SK-N-SH (cell line): ENCODE measurements at regions not wholly inside any gene's neighbourhood (a gene's known extent, or its start where the extent isn't known, plus 50 kb on each side); places are given as distances from the start of the nearest gene placed in this dataset.

Source experiments
- CTCF ChIA-PET: fragments of 300-600, 350-600 bp; formaldehyde crosslinking; extraction: SDS; loops from one replicate; lab custom pipeline; 2021; lab: Yijun Ruan, JAX
- POLR2A ChIA-PET: fragments of 350-600 bp; sonication (Branson Sonifier 250); formaldehyde crosslinking; extraction: SDS; loops from one replicate; lab custom pipeline; 2020; ENCODE audit warnings: antibody characterized with exemption, inconsistent platforms; lab: Yijun Ruan, JAX
- DNase-seq: peaks from one replicate; pipeline ENCODE4 v3.0.0; 2012
- H2AFZ ChIP-seq: fragments of 200-600 bp; sonication (generic); 2 replicates; pipeline ENCODE4 v1.8.1; 2016; ENCODE audit warnings: antibody characterized with exemption, mild to moderate bottlenecking, low read depth
- H3F3A ChIP-seq: fragments of 200-600 bp; sonication (generic); replicated peaks from 2 replicates; pipeline ENCODE3; 2016; ENCODE audit warnings: antibody characterized with exemption, mild to moderate bottlenecking; ENCODE audit not compliant: insufficient read depth
- H3K27ac ChIP-seq, 2 experiments: fragments of 200-500 bp in 1 of 2; fragments of 200-600 bp in 1 of 2; sonication (Bioruptor generic) in 1 of 2; sonication (generic), shearing (Covaris generic) in 1 of 2; 2 replicates each; pipeline versions ENCODE4 v1.5.1 to v1.6.1; 2014 to 2016; ENCODE audit warnings: low read depth in 2 of 2, inconsistent platforms in 1 of 2, low read length in 1 of 2, mild to moderate bottlenecking in 1 of 2, mixed read lengths in 1 of 2
- H3K27me3 ChIP-seq: fragments of 200-600 bp; sonication (generic), shearing (Covaris generic); 2 replicates; pipeline ENCODE4 v1.6.1; 2016; ENCODE audit warnings: mixed run types; ENCODE audit not compliant: insufficient read depth
- H3K36me3 ChIP-seq, 2 experiments: fragments of 200-500 bp in 1 of 2; fragments of 200-600 bp in 1 of 2; sonication (Bioruptor generic) in 1 of 2; sonication (generic) in 1 of 2; replicated peaks in 1 of 2; 2 replicates each; pipeline versions ENCODE3 to v1.5.1; 2014 to 2016; ENCODE audit warnings: low read length in 1 of 2, mild to moderate bottlenecking in 1 of 2; ENCODE audit not compliant: insufficient read depth in 2 of 2, control insufficient read depth in 1 of 2
- H3K4me1 ChIP-seq, 2 experiments: fragments of 200-500 bp in 1 of 2; fragments of 200-600 bp in 1 of 2; sonication (Bioruptor generic) in 1 of 2; sonication (generic), shearing (Covaris generic) in 1 of 2; 2 replicates each; pipeline versions ENCODE4 v1.5.1 to v1.6.1; 2014 to 2016; ENCODE audit warnings: low read depth in 1 of 2, low read length in 1 of 2, mixed run types in 1 of 2; ENCODE audit not compliant: insufficient read depth in 2 of 2, control insufficient read depth in 1 of 2
- H3K4me2 ChIP-seq: fragments of 200-600 bp; sonication (generic), shearing (Covaris generic); 2 replicates; pipeline ENCODE4 v1.6.1; 2017; ENCODE audit warnings: mixed run types
- H3K4me3 ChIP-seq, 2 experiments: fragments of 200-500 bp in 1 of 2; fragments of 200-600 bp in 1 of 2; sonication (Bioruptor generic) in 1 of 2; sonication (generic), shearing (Covaris generic) in 1 of 2; 2 replicates each; pipeline versions ENCODE4 v1.5.1 to v1.8.1; 2014 to 2016; ENCODE audit warnings: low read depth in 2 of 2, inconsistent platforms in 1 of 2, low read length in 1 of 2, mild to moderate bottlenecking in 1 of 2, mixed read lengths in 1 of 2, moderate library complexity in 1 of 2
- H3K79me2 ChIP-seq: fragments of 200-600 bp; sonication (generic); 2 replicates; pipeline ENCODE4 v1.8.1; 2017; ENCODE audit warnings: mild to moderate bottlenecking; ENCODE audit not compliant: insufficient read depth
- H3K9ac ChIP-seq: fragments of 200-600 bp; sonication (generic); 2 replicates; pipeline ENCODE4 v1.6.1; 2017; ENCODE audit warnings: mixed run types
- H3K9me2 ChIP-seq: fragments of 200-600 bp; sonication (generic); 2 replicates; pipeline ENCODE4 v1.6.1; 2017; ENCODE audit warnings: mixed run types
- H3K9me3 ChIP-seq: fragments of 200-600 bp; sonication (generic); 2 replicates; pipeline ENCODE4 v1.6.1; 2017; ENCODE audit warnings: mixed run types, mild to moderate bottlenecking, moderate library complexity
- H4K20me1 ChIP-seq: fragments of 200-600 bp; sonication (generic); 2 replicates; pipeline ENCODE4 v1.6.1; 2017; ENCODE audit warnings: mild to moderate bottlenecking, mixed run types; ENCODE audit not compliant: insufficient read depth
- EZH2phosphoT487 ChIP-seq: fragments of 200-600 bp; sonication (generic); IDR thresholded peaks from 2 replicates; pipeline ENCODE4 v1.6.1; 2017; ENCODE audit warnings: low read depth, mixed run types, mild to moderate bottlenecking, antibody characterized with exemption, moderate library complexity, borderline replicate concordance
- FOXJ3 ChIP-seq: sonication (generic); formaldehyde crosslinking; IDR thresholded peaks from 2 replicates; pipeline ENCODE4 v1.5.1; 2020; ENCODE audit warnings: mild to moderate bottlenecking, missing genetic modification reagents
- FOXM1 ChIP-seq: IDR thresholded peaks from 2 replicates; pipeline ENCODE4 v1.4.0; 2012; ENCODE audit warnings: low read depth, mild to moderate bottlenecking
- GABPA ChIP-seq: IDR thresholded peaks from 2 replicates; pipeline ENCODE4 v1.4.0; 2012; ENCODE audit warnings: low read depth, mild to moderate bottlenecking
- IRF3 ChIP-seq: fragments of 150-350 bp; IDR thresholded peaks from 2 replicates; pipeline ENCODE4 v1.6.1; 2016; ENCODE audit warnings: mild to moderate bottlenecking, low read depth, low read length
- MXI1 ChIP-seq: IDR thresholded peaks from 2 replicates; pipeline ENCODE4 v1.6.1; 2012; ENCODE audit warnings: mild to moderate bottlenecking, low read depth, low read length, improper control_type of control experiment
- PBX3 ChIP-seq: IDR thresholded peaks from 2 replicates; pipeline ENCODE4; 2012
- POLR2AphosphoS5 ChIP-seq: IDR thresholded peaks from 2 replicates; pipeline ENCODE4 v1.6.1; 2012; ENCODE audit warnings: low read depth, low read length
- RAD21 ChIP-seq: IDR thresholded peaks from 2 replicates; pipeline ENCODE4 v1.6.1; 2012; ENCODE audit warnings: mild to moderate bottlenecking, low read length
- RFX5 ChIP-seq: IDR thresholded peaks from 2 replicates; pipeline ENCODE4 v1.6.1; 2012; ENCODE audit warnings: mild to moderate bottlenecking, improper control_type of control experiment, low read length
- RXRA ChIP-seq: IDR thresholded peaks from 2 replicates; pipeline ENCODE4 v1.4.0; 2012; ENCODE audit warnings: low read depth, mild to moderate bottlenecking, borderline replicate concordance
- SIN3A ChIP-seq: IDR thresholded peaks from 2 replicates; pipeline ENCODE4 v1.6.1; 2012; ENCODE audit warnings: low read depth, mild to moderate bottlenecking, low read length, moderate library complexity, borderline replicate concordance
- YY1 ChIP-seq: IDR thresholded peaks from 2 replicates; pipeline ENCODE4 v1.4.0; 2012; ENCODE audit warnings: low read depth, mild to moderate bottlenecking
- WGBS: methylation state at CpG from one replicate; pipeline ENCODE4 v1.1.6; 2017; ENCODE audit warnings: low lambda C conversion rate; 5-methylcytosine and 5-hydroxymethylcytosine counted together

GRCh38 chr11:15594607-15595006 is 479.9 kb downstream of the INSC start:
- Histone ChIP-seq H3K9me3 (no peaks in the 10 kb centered on the region), H3K36me3 (no peaks in the 10 kb centered on the region)
- POLR2A ChIA-PET = interaction anchor here (1.0 kb wide), 1 partner anchor 27 kb away, joined by 3 read pairs; no protein-coding TSS in a partner anchor

GRCh38 chr11:15599376-15599775 is 484.7 kb downstream of the INSC start:
- DNase-seq = no peak
- Histone ChIP-seq H3K4me3 (no peak overlapping the region), H3K79me2 (no peaks in the 10 kb centered on the region), H2AFZ (no peak overlapping the region), H3K36me3 (no peaks in the 10 kb centered on the region), H4K20me1 (no peaks in the 10 kb centered on the region), H3K27ac (no peak overlapping the region), H3K9me3 (no peaks in the 10 kb centered on the region), H3K9me2 (no peaks in the 10 kb centered on the region), H3K4me1 (peaks cover 0 to 23% of the 10 kb centered on the region in 2 experiments; a peak in 1 of 4 replicates), H3K27me3 (no peaks in the 10 kb centered on the region), H3K4me2 (no peak overlapping the region), H3F3A (no peaks in the 10 kb centered on the region)
- POLR2A ChIA-PET = no interaction called here
- WGBS = 72% methylated on average over 3 of the region's 3 CpGs
- TF ChIP-seq FOXM1 (no peak), POLR2AphosphoS5 (no peak), FOXJ3 (CRISPR knock-in tag) (no peak), MXI1 (no peak), YY1 (no peak), IRF3 (no peak), RXRA (no peak), EZH2phosphoT487 (no peak), GABPA (no peak), PBX3 (no peak), RAD21 (no peak), RFX5 (no peak)
- TF ChIP-seq, all 33 proteins: peak for 0
- CTCF ChIA-PET = interaction anchor here (0.9 to 1.6 kb wide), 2 partner anchors 13 to 22 kb away, joined by 3 to 5 read pairs; no protein-coding TSS in a partner anchor
- no peak overlapping the region for H3K9ac ChIP-seq

More at GRCh38 chr11:15594607-15595006, 479.9 kb downstream of the INSC start:
- Histone ChIP-seq H3K27ac (no peak overlapping the region; a peak in 1 of 4 replicates), H3K4me1 (peaks cover 0 to 26% of the 10 kb centered on the region in 2 experiments; a peak in 1 of 4 replicates), H3F3A (no peaks in the 10 kb centered on the region), H3K27me3 (no peaks in the 10 kb centered on the region), H3K4me3 (no peak overlapping the region), H3K79me2 (no peaks in the 10 kb centered on the region), H2AFZ (no peak overlapping the region), H3K9me2 (no peaks in the 10 kb centered on the region), H3K9ac (no peak overlapping the region), H4K20me1 (no peaks in the 10 kb centered on the region), H3K4me2 (no peak overlapping the region)
- no peak for DNase-seq
- CTCF ChIA-PET = interaction anchor here (1.1 to 1.6 kb wide), 2 partner anchors 11 to 1019 kb away, joined by 3 to 6 read pairs; no protein-coding TSS in a partner anchor
- WGBS = 43% methylated on average over 4 of the region's 4 CpGs
- TF ChIP-seq IRF3 (no peak), SIN3A (no peak), PBX3 (no peak)
